HCT116 (cell line): ENCODE measurements at regions not wholly inside any gene's neighbourhood (a gene's known extent, or its start where the extent isn't known, plus 50 kb on each side); places are given as distances from the start of the nearest gene placed in this dataset.

Experiments
- ATAC-seq: fragments of 200-7000 bp; cut with Tn5 transposase; 2 replicates; pipeline ENCODE4 v1.9.1; 2020; ENCODE audit warnings: mild to moderate bottlenecking, moderate library complexity
- BruUV-seq: library from RNA; stranded (reverse); fragments of 400-500 nt; replicated peaks from 2 replicates; lab custom pipeline; 2021; lab: Mats Ljungman, UMichigan
- CTCF ChIA-PET: fragments of 300-600 bp; sonication (Branson Sonifier 250); formaldehyde crosslinking; loops from one replicate; lab custom pipeline; 2021; ENCODE audit warnings: antibody characterized with exemption; lab: Charles Lee
- POLR2A ChIA-PET: fragments of 300-600, 350-600 bp; sonication (Branson Sonifier 250); formaldehyde crosslinking; loops from one replicate; lab custom pipeline; 2021; ENCODE audit warnings: antibody characterized with exemption; lab: Charles Lee
- RAD21 ChIA-PET, 2 experiments: fragments of 300-600 bp; sonication (Branson Sonifier 250); formaldehyde crosslinking; loops; one replicate each; lab custom pipeline; 2023; ENCODE audit warnings: low total read pairs in 2 of 2; ENCODE audit not compliant: uncharacterized antibody in 2 of 2, unreplicated experiment in 2 of 2, low non-redundant PET in 1 of 2; lab: Charles Lee
- DNase-seq: peaks from one replicate; pipeline ENCODE4 v3.0.0-alpha.2; 2010; ENCODE audit warnings: low read depth, low spot score
- H2AFZ ChIP-seq: fragments of 200-600 bp; shearing (Covaris generic), sonication (generic); 2 replicates; pipeline ENCODE4 v1.6.1; 2017; ENCODE audit warnings: low read depth, mixed run types, mixed read lengths, antibody characterized with exemption, low read length; ENCODE audit not compliant: poor library complexity, severe bottlenecking
- H3K27ac ChIP-seq: 2 replicates; pipeline ENCODE4 v1.5.1; 2012; ENCODE audit warnings: low read depth, low read length
- H3K27me3 ChIP-seq: fragments of 200-600 bp; sonication (generic); 2 replicates; pipeline ENCODE4 v1.6.1; 2016; ENCODE audit warnings: mixed run types, low read length, mixed read lengths; ENCODE audit not compliant: insufficient read depth
- H3K36me3 ChIP-seq, 2 experiments: fragments of 200-500 bp in 1 of 2; fragments of 200-600 bp in 1 of 2; sonication (Bioruptor generic) in 1 of 2; sonication (generic) in 1 of 2; 2 replicates each; pipeline versions ENCODE4 v1.5.1 to v1.6.1; 2014 to 2016; ENCODE audit warnings: low read length in 2 of 2, inconsistent platforms in 1 of 2, mixed read lengths in 1 of 2, mixed run types in 1 of 2; ENCODE audit not compliant: insufficient read depth in 2 of 2, control insufficient read depth in 1 of 2
- H3K4me1 ChIP-seq, 2 experiments: fragments of 200-600 bp in 1 of 2; sonication (generic) in 1 of 2; 2 replicates each; pipeline versions ENCODE4 v1.5.1 to v1.6.1; 2012 to 2017; ENCODE audit warnings: low read length in 2 of 2, inconsistent platforms in 1 of 2, mild to moderate bottlenecking in 1 of 2, mixed read lengths in 1 of 2, mixed run types in 1 of 2, moderate library complexity in 1 of 2; ENCODE audit not compliant: insufficient read depth in 2 of 2, control insufficient read depth in 1 of 2
- H3K4me2 ChIP-seq: fragments of 200-600 bp; sonication (generic); 2 replicates; pipeline ENCODE4 v1.6.1; 2017; ENCODE audit warnings: mixed run types, low read length, mixed read lengths
- H3K4me3 ChIP-seq, 2 experiments: fragments of 200-600 bp in 1 of 2; sonication (generic) in 1 of 2; replicated peaks in 1 of 2; 2 replicates each; pipeline ENCODE4 v1.5.1; 2011 to 2016; ENCODE audit warnings: low read length in 2 of 2, control low read depth in 1 of 2, low read depth in 1 of 2, mild to moderate bottlenecking in 1 of 2, mixed read lengths in 1 of 2, mixed run types in 1 of 2
- H3K79me2 ChIP-seq: fragments of 200-600 bp; sonication (generic); 2 replicates; pipeline ENCODE4 v1.6.1; 2017; ENCODE audit warnings: mild to moderate bottlenecking, mixed run types, low read length, moderate library complexity, mixed read lengths; ENCODE audit not compliant: insufficient read depth
- H3K9ac ChIP-seq: fragments of 200-600 bp; sonication (generic); 2 replicates; pipeline ENCODE4 v1.6.1; 2016; ENCODE audit warnings: low read length, mixed read lengths
- H3K9me2 ChIP-seq: fragments of 200-600 bp; sonication (generic), shearing (Covaris generic); 2 replicates; pipeline ENCODE4 v1.6.1; 2017; ENCODE audit warnings: mixed run types, mild to moderate bottlenecking, moderate library complexity; ENCODE audit not compliant: insufficient read depth
- H3K9me3 ChIP-seq, 2 experiments: fragments of 200-500 bp in 1 of 2; fragments of 200-600 bp in 1 of 2; sonication (Bioruptor generic) in 1 of 2; sonication (generic) in 1 of 2; 2 replicates each; pipeline ENCODE4 v1.6.1; 2014 to 2017; ENCODE audit warnings: low read length in 2 of 2, mixed read lengths in 2 of 2, inconsistent platforms in 1 of 2, low read depth in 1 of 2, mild to moderate bottlenecking in 1 of 2, mixed run types in 1 of 2, moderate library complexity in 1 of 2; ENCODE audit not compliant: control insufficient read depth in 1 of 2, insufficient read depth in 1 of 2
- H4K20me1 ChIP-seq: fragments of 200-600 bp; sonication (generic), shearing (Covaris generic); 2 replicates; pipeline ENCODE4 v1.6.1; 2017; ENCODE audit warnings: mixed run types, mild to moderate bottlenecking, moderate library complexity; ENCODE audit not compliant: insufficient read depth
- CEBPB ChIP-seq: IDR thresholded peaks from 2 replicates; pipeline ENCODE4 v1.6.1; 2012; ENCODE audit warnings: low read depth
- CTCF ChIP-seq, 3 experiments: fragments of 200-600 bp in 1 of 3; sonication (generic) in 1 of 3; IDR thresholded peaks in 2 of 3; conservative IDR thresholded peaks in 1 of 3; 2 replicates each; pipeline ENCODE4 v1.5.1; 2012 to 2017; ENCODE audit warnings: low read depth in 2 of 3, low read length in 2 of 3, antibody characterized with exemption in 1 of 3, borderline replicate concordance in 1 of 3, control low read depth in 1 of 3, mild to moderate bottlenecking in 1 of 3, mixed read lengths in 1 of 3, mixed run types in 1 of 3, moderate library complexity in 1 of 3; ENCODE audit not compliant: insufficient read depth in 1 of 3
- ELF1 ChIP-seq: IDR thresholded peaks from 2 replicates; pipeline ENCODE4 v1.6.1; 2012; ENCODE audit warnings: low read depth, borderline replicate concordance
- EZH2 ChIP-seq: fragments of 200-600 bp; sonication (generic); IDR thresholded peaks from 2 replicates; pipeline ENCODE4 v1.6.1; 2017; ENCODE audit warnings: antibody characterized with exemption, mixed run types
- EZH2phosphoT487 ChIP-seq: fragments of 200-600 bp; IDR thresholded peaks from 2 replicates; pipeline ENCODE4 v1.6.1; 2018; ENCODE audit warnings: antibody characterized with exemption, borderline replicate concordance
- POLR2A ChIP-seq: IDR thresholded peaks from 2 replicates; pipeline ENCODE4 v1.7.0; 2011; ENCODE audit warnings: borderline replicate concordance; ENCODE audit not compliant: insufficient read depth, insufficient read length; ENCODE audit errors: extremely low read depth
- SP1 ChIP-seq: IDR thresholded peaks from 2 replicates; pipeline ENCODE4 v1.6.1; 2012; ENCODE audit warnings: low read depth
- SRF ChIP-seq: IDR thresholded peaks from 2 replicates; pipeline ENCODE4 v1.6.1; 2012; ENCODE audit warnings: low read depth
- TCF7L2 ChIP-seq: IDR thresholded peaks from 2 replicates; pipeline ENCODE4 v1.7.0; 2011; ENCODE audit warnings: borderline replicate concordance, inconsistent platforms; ENCODE audit not compliant: insufficient read depth, insufficient read length; ENCODE audit errors: extremely low read depth
- YY1 ChIP-seq: IDR thresholded peaks from 2 replicates; pipeline ENCODE4 v1.6.1; 2011; ENCODE audit warnings: low read length, low read depth, moderate library complexity, mild to moderate bottlenecking; ENCODE audit not compliant: insufficient replicate concordance; ENCODE audit errors: extremely low read depth
- ZBTB33 ChIP-seq: IDR thresholded peaks from 2 replicates; pipeline ENCODE4 v1.6.1; 2011; ENCODE audit warnings: mild to moderate bottlenecking, low read length, moderate library complexity; ENCODE audit not compliant: insufficient replicate concordance; ENCODE audit errors: extremely low read depth
- ZFX ChIP-seq: fragments of 450-650 bp; IDR thresholded peaks from 2 replicates; pipeline ENCODE4 v1.6.1; 2017
- ZNF274 ChIP-seq: fragments of 200-500 bp; sonication (Bioruptor generic); IDR thresholded peaks from 2 replicates; pipeline ENCODE4 v1.6.1; 2014; ENCODE audit warnings: mild to moderate bottlenecking, low read depth, low read length, inconsistent platforms
- intact Hi-C: fragments of 100-400 bp; cut with micrococcal nuclease; formaldehyde crosslinking; loops from 2 replicates; pipeline ENCODE4 v1.10.0; 2022

- TF ChIP-seq YY1 (no peak), POLR2A (no peak)
- TF ChIP-seq, all 23 proteins: peak for 0
These were observed 66.6 kb upstream of the ENPP6 start (continued) for GRCh38 chr4:184284336-184284690.

- Histone ChIP-seq H3K36me3 (no peaks in the 10 kb centered on the region), H3K4me2 (no peak overlapping the region)
- TF ChIP-seq ZNF274 (no peak), SRF (no peak), EZH2phosphoT487 (no peak), TCF7L2 (no peak), ZBTB33 (no peak), CEBPB (no peak), SP1 (no peak), ELF1 (no peak), EZH2 (no peak), ZFX (no peak), CTCF (IDR thresholded peaks at IDR 0.05 in 2 of 3, conservative IDR thresholded peaks at IDR 0.05 in 1 of 3; ENCODE audit: borderline replicate concordance in 1 of 3, insufficient read depth in 1 of 3, low read depth in 2 of 3, low read length in 2 of 3) (no peak)
- TF ChIP-seq, all 23 proteins: peak for 0
- ChIA-PET RAD21 (no interaction called here), CTCF (no interaction called here), POLR2A (no interaction called here)
- ATAC-seq (no peak), DNase-seq (no peak)
- Histone ChIP-seq H3K79me2 (no peaks in the 10 kb centered on the region), H3K9me2 (no peaks in the 10 kb centered on the region), H3K4me3 (no peak overlapping the region), H3K27ac (no peak overlapping the region), H3K27me3 (no peaks in the 10 kb centered on the region), H4K20me1 (no peaks in the 10 kb centered on the region), H3K4me1 (no peaks in the 10 kb centered on the region), H3K9ac (no peak overlapping the region), H2AFZ (no peak overlapping the region), H3K9me3 (no peaks in the 10 kb centered on the region)
- intact Hi-C loops = no loop called here
- no TSS peak for BruUV-seq
These were observed 66.1 kb upstream of the ENPP6 start for GRCh38 chr4:184283659-184284335.
